ENCODE measurements at regions not wholly inside any gene's neighbourhood (a gene's known extent, or its start where the extent isn't known, plus 50 kb on each side); places are given as distances from the start of the nearest gene placed in this dataset.

DNA sequence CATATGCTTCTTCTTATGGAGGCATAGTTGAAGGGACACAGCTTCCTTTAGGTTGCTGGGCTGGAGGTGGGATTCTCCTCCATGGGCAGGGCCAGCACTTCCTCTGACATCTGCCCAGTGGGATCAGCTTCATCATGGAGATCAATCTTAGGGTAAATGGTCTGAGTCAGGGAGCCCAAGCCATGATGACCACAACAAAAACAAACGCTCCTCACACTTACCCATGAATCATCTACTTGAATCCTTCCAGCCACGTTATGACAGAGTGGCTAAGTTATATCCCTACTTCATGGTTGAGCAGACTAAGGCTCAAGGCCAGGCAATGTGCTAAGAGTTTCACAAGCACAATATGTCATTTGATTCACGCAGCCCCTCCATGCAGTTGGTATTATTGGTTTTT lies 87.2 kb upstream of the NMNAT3 start:
- intact Hi-C loops (cut with micrococcal nuclease; ENCODE audit: unreplicated experiment): no loop called here
- Histone ChIP-seq H3K27me3 (ENCODE audit: control insufficient read depth in 1 of 2, insufficient read depth in 2 of 2, low read length in 2 of 2) (0 out of 5 replicates have a peak, but pooled peaks cover 0 to 3% of the 10 kb centered on the region in 2 experiments), H3K4me2 (ENCODE audit: low read depth, low read length) (no peak overlapping the region), H3K9me3 (ENCODE audit: low read length) (no peaks in the 10 kb centered on the region), H3K4me1 (ENCODE audit: insufficient read depth, low read length) (no peaks in the 10 kb centered on the region), H3K79me2 (ENCODE audit: insufficient read depth, low read length) (no peaks in the 10 kb centered on the region), H3K4me3 (replicated peaks in 1 of 3; ENCODE audit: insufficient read depth in 1 of 3, low read depth in 2 of 3, low read length in 3 of 3) (no peak overlapping the region), H3K27ac (ENCODE audit: extremely low read length, insufficient read depth, low read length) (no peak overlapping the region), H2AFZ (ENCODE audit: low read length) (no peak overlapping the region), H3K9ac (ENCODE audit: insufficient read depth, low read depth, low read length) (no peak overlapping the region), H4K20me1 (ENCODE audit: insufficient read depth, low read length) (no peaks in the 10 kb centered on the region), H3K36me3 (replicated peaks in 1 of 2; ENCODE audit: control insufficient read depth in 1 of 2, insufficient read depth in 2 of 2, low read length in 2 of 2) (no peaks in the 10 kb centered on the region)
- WGBS (ENCODE audit: low lambda C conversion rate): 0% methylated on average over 1 of the region's 3 CpGs
- ChIA-PET POLR2A (no interaction called here), CTCF (ENCODE audit: low intra/inter-chr PET ratio, low total read pairs) (no interaction called here)
- TF ChIP-seq TBX2 (CRISPR knock-in tag; IDR thresholded peaks at IDR 0.05; ENCODE audit: borderline replicate concordance) (no peak), KAT8 (CRISPR knock-in tag; IDR thresholded peaks at IDR 0.05) (no peak), ZNF703 (CRISPR knock-in tag; IDR thresholded peaks at IDR 0.05; ENCODE audit: borderline replicate concordance) (no peak), ZNF569 (CRISPR knock-in tag; IDR thresholded peaks at IDR 0.05; ENCODE audit: borderline replicate concordance) (no peak), HES4 (CRISPR knock-in tag; IDR thresholded peaks at IDR 0.05; ENCODE audit: borderline replicate concordance) (no peak), SRSF1 (optimal IDR thresholded peaks at IDR 0.05; ENCODE audit: low read depth, low read length) (no peak)
- TF ChIP-seq, protein P1, sequence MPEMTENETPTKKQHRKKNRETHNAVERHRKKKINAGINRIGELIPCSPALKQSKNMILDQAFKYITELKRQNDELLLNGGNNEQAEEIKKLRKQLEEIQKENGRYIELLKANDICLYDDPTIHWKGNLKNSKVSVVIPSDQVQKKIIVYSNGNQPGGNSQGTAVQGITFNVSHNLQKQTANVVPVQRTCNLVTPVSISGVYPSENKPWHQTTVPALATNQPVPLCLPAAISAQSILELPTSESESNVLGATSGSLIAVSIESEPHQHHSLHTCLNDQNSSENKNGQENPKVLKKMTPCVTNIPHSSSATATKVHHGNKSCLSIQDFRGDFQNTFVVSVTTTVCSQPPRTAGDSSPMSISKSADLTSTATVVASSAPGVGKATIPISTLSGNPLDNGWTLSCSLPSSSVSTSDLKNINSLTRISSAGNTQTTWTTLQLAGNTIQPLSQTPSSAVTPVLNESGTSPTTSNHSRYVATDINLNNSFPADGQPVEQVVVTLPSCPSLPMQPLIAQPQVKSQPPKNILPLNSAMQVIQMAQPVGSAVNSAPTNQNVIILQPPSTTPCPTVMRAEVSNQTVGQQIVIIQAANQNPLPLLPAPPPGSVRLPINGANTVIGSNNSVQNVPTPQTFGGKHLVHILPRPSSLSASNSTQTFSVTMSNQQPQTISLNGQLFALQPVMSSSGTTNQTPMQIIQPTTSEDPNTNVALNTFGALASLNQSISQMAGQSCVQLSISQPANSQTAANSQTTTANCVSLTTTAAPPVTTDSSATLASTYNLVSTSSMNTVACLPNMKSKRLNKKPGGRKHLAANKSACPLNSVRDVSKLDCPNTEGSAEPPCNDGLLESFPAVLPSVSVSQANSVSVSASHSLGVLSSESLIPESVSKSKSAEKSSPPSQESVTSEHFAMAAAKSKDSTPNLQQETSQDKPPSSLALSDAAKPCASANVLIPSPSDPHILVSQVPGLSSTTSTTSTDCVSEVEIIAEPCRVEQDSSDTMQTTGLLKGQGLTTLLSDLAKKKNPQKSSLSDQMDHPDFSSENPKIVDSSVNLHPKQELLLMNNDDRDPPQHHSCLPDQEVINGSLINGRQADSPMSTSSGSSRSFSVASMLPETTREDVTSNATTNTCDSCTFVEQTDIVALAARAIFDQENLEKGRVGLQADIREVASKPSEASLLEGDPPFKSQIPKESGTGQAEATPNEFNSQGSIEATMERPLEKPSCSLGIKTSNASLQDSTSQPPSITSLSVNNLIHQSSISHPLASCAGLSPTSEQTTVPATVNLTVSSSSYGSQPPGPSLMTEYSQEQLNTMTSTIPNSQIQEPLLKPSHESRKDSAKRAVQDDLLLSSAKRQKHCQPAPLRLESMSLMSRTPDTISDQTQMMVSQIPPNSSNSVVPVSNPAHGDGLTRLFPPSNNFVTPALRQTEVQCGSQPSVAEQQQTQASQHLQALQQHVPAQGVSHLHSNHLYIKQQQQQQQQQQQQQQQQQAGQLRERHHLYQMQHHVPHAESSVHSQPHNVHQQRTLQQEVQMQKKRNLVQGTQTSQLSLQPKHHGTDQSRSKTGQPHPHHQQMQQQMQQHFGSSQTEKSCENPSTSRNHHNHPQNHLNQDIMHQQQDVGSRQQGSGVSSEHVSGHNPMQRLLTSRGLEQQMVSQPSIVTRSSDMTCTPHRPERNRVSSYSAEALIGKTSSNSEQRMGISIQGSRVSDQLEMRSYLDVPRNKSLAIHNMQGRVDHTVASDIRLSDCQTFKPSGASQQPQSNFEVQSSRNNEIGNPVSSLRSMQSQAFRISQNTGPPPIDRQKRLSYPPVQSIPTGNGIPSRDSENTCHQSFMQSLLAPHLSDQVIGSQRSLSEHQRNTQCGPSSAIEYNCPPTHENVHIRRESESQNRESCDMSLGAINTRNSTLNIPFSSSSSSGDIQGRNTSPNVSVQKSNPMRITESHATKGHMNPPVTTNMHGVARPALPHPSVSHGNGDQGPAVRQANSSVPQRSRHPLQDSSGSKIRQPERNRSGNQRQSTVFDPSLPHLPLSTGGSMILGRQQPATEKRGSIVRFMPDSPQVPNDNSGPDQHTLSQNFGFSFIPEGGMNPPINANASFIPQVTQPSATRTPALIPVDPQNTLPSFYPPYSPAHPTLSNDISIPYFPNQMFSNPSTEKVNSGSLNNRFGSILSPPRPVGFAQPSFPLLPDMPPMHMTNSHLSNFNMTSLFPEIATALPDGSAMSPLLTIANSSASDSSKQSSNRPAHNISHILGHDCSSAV (CRISPR knock-in tag; IDR thresholded peaks at IDR 0.05; ENCODE audit: borderline replicate concordance): no peak
- TF ChIP-seq, protein P2, sequence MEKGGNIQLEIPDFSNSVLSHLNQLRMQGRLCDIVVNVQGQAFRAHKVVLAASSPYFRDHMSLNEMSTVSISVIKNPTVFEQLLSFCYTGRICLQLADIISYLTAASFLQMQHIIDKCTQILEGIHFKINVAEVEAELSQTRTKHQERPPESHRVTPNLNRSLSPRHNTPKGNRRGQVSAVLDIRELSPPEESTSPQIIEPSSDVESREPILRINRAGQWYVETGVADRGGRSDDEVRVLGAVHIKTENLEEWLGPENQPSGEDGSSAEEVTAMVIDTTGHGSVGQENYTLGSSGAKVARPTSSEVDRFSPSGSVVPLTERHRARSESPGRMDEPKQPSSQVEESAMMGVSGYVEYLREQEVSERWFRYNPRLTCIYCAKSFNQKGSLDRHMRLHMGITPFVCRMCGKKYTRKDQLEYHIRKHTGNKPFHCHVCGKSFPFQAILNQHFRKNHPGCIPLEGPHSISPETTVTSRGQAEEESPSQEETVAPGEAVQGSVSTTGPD (CRISPR knock-in tag; IDR thresholded peaks at IDR 0.05): no peak
- no peak for FAIRE-seq
- in situ Hi-C loops (cut with HindIII; ENCODE audit: extremely low pct_ligation_motif_present, low pct_unique_long_range_greater_than_20kb): no loop called here
- no TSS peak for BruUV-seq (replicated peaks)
- no peak for DNase-seq (ENCODE audit: low spot score)
- no peak for ATAC-seq
